A172 (cell line): ENCODE measurements at regions not wholly inside any gene's neighbourhood (a gene's known extent, or its start where the extent isn't known, plus 50 kb on each side); places are given as distances from the start of the nearest gene placed in this dataset.

ENCODE experiments used
- DNase-seq: peaks from one replicate; pipeline ENCODE4 v3.0.0-alpha.2; 2015; ENCODE audit warnings: low spot score

- DNase-seq, result no peak
These were observed 51.3 kb upstream of the KCNA1 start for GRCh38 chr12:4858386-4858785.

GRCh38 chr12:4859478-4860210 lies 50.1 kb upstream of the KCNA1 start:
- DNase-seq, result no peak
